ENCODE measurements at regions not wholly inside any gene's neighbourhood (a gene's known extent, or its start where the extent isn't known, plus 50 kb on each side); places are given as distances from the start of the nearest gene placed in this dataset.
"Not testable (repeated sequence)": the region's sequence is repeated elsewhere in the genome, so short reads cannot be mapped to it uniquely, and the experiment has no call there.

GRCh38 chr16:60013076-60013475 is 1279.0 kb upstream of the GOT2 start:
- DNase-seq (ENCODE audit: low read depth in 1 of 2, low spot score in 2 of 2), result no peak
- H3K4me1 ChIP-seq (replicated peaks), result no peaks in the 10 kb centered on the region
- H3K4me3 ChIP-seq, result no peak overlapping the region
- no peaks in the 10 kb centered on the region for H3K27me3 ChIP-seq (replicated peaks)
- H3K9me3 ChIP-seq (replicated peaks), result no peaks in the 10 kb centered on the region
- H3K36me3 ChIP-seq, result no peaks in the 10 kb centered on the region
- no peak overlapping the region for H3K27ac ChIP-seq

- Histone ChIP-seq H3K4me3 (no peak overlapping the region), H3K27me3 (replicated peaks) (no peaks in the 10 kb centered on the region), H3K27ac (no peak overlapping the region), H3K9me3 (replicated peaks) (no peaks in the 10 kb centered on the region; the same call in 1 of the 2 replicates), H3K36me3 (no peaks in the 10 kb centered on the region), H3K4me1 (replicated peaks) (no peaks in the 10 kb centered on the region)
- DNase-seq (ENCODE audit: low read depth in 1 of 2, low spot score in 2 of 2), result no peak
Observed at GRCh38 chr16:60001523-60001922, 1267.4 kb upstream of the GOT2 start.

DNA sequence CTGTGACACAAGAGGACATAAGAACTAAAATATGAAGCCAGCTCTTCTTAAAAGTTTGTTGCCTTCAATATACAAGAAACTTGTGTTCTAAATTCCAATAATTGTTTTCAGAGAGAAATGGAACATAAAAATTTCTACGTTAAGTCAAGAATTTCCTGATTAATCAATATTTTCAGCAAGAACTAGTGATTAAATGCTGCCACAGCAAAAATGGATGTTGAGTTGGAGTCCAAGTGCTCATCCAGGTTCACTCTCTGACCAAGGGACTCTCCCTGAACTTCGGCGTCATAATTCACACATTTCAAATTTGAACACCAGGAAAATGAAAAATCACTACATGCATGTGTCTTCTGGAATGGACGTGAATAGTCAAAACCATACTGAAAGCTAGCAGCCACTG is 1263.6 kb upstream of the GOT2 start:
- H3K4me3 ChIP-seq, result no peak overlapping the region
- no peaks in the 10 kb centered on the region; the same call in 1 of the 2 replicates for H3K9me3 ChIP-seq (replicated peaks)
- H3K4me1 ChIP-seq (replicated peaks), result no peaks in the 10 kb centered on the region
- no peak for DNase-seq (ENCODE audit: low read depth in 1 of 2, low spot score in 2 of 2)
- H3K27ac ChIP-seq, result no peak overlapping the region
- no peaks in the 10 kb centered on the region for H3K36me3 ChIP-seq
- no peaks in the 10 kb centered on the region for H3K27me3 ChIP-seq (replicated peaks)

DNA sequence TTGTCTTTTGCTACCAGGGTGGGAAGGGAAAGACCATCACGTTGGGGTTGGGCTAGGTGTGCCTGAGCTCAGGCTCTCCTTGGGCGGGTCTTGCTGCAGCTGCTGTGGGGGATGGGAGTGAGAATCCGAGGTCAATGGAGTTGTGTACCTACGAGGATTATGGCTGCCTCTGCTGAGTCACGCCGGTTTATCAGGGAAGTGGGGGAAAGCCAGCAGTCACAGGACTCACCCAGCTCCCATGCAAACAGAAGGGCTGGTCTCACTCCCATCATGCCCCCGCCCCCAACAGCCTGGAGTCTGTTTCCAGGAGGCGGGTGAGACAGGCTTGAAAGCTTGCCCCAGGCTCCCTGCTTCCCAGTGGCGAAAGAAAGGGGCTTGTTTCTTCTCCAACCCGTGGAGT is 1259.0 kb upstream of the GOT2 start:
- no peak for DNase-seq (ENCODE audit: low read depth in 1 of 2, low spot score in 2 of 2)
- no peak overlapping the region for H3K27ac ChIP-seq
- H3K4me3 ChIP-seq, result no peak overlapping the region

DNA sequence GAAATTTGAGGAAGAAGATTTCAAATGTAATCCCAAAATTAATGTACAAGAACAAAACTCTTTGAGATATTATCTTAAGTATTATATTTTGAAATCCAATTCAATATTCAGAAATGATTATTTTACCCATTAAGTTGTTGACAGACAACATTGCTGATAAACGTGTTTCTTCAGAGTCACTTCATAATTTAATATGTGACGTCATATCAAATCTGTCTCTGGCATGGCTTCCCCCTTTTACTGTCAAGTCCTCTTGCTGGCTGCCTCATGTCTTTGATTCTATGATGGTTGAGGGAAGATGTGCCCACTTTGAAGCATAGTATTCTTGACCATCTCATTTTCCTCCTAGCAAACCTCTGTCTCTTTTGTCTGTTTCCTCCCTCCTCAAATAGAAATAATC is 1257.1 kb upstream of the GOT2 start:
- H3K27ac ChIP-seq, result no peak overlapping the region
- H3K27me3 ChIP-seq (replicated peaks), result no peaks in the 10 kb centered on the region
- H3K4me1 ChIP-seq (replicated peaks), result no peaks in the 10 kb centered on the region
- peaks cover 5% of the 10 kb centered on the region; the same call in 1 of the 2 replicates for H3K9me3 ChIP-seq (replicated peaks)
- DNase-seq (ENCODE audit: low read depth in 1 of 2, low spot score in 2 of 2), result no peak
- no peaks in the 10 kb centered on the region for H3K36me3 ChIP-seq
- H3K4me3 ChIP-seq, result no peak overlapping the region

More for the DNA sequence above, 1259.0 kb upstream of the GOT2 start:
- no peaks in the 10 kb centered on the region for H3K27me3 ChIP-seq (replicated peaks)
- no peaks in the 10 kb centered on the region for H3K4me1 ChIP-seq (replicated peaks)
- no peaks in the 10 kb centered on the region for H3K36me3 ChIP-seq
- peaks cover 5% of the 10 kb centered on the region; the same call in 1 of the 2 replicates for H3K9me3 ChIP-seq (replicated peaks)

- H3K4me1 ChIP-seq (replicated peaks), result no peaks in the 10 kb centered on the region
- no peak overlapping the region for H3K27ac ChIP-seq
- H3K9me3 ChIP-seq (replicated peaks), result peaks cover 5% of the 10 kb centered on the region; the same call in 1 of the 2 replicates
- H3K4me3 ChIP-seq, result no peak overlapping the region
- no peaks in the 10 kb centered on the region for H3K36me3 ChIP-seq
- DNase-seq (ENCODE audit: low read depth in 1 of 2, low spot score in 2 of 2), result no peak
- H3K27me3 ChIP-seq (replicated peaks), result no peaks in the 10 kb centered on the region
Observed at GRCh38 chr16:59988591-59988990, 1254.5 kb upstream of the GOT2 start.

DNA sequence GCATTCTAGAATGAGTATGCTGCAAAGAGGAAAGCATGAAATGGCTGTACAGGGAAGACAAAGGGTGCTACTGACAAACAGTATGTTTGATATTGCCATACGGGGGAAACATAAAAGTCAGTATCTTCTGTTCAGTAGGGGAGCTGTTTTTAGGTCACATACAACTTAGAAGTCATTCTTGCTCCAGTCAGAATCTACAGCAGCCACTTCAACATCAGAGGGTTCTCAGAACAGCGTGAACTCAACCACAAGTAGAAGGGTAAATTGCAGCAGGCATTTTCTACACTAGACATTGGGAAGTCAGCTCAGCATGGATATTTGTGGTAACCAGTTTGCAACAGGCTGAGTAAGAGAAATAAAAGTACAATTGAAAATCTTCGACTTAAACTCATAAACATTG is 1241.8 kb upstream of the GOT2 start:
- H3K36me3 ChIP-seq, result no peaks in the 10 kb centered on the region
- no peak overlapping the region for H3K4me3 ChIP-seq
- H3K27me3 ChIP-seq (replicated peaks), result no peaks in the 10 kb centered on the region
- no peaks in the 10 kb centered on the region for H3K4me1 ChIP-seq (replicated peaks)
- H3K9me3 ChIP-seq (replicated peaks), result no peaks in the 10 kb centered on the region
- no peak overlapping the region for H3K27ac ChIP-seq
- DNase-seq (ENCODE audit: low read depth in 1 of 2, low spot score in 2 of 2), result no peak

DNA sequence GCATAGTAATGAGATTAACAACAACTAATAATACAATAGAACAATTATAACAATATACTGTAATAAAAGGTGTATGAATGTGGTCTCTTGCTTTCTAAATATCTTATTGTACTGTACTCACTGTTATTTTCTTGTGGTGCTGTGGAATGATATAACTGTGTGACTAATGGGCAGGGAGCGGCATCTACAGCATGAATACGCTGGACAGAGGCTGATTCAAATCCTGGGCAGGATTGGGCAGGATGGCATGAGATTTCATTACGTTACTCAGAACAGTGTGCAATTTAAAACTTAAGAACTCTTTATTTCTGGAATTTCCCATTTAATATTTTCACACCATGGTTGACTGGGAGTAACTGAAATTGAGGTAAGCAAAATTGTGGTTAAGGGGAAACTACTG is 1239.8 kb upstream of the GOT2 start:
- Histone ChIP-seq H3K9me3 (replicated peaks) (no peaks in the 10 kb centered on the region), H3K4me3 (no peak overlapping the region), H3K27me3 (replicated peaks) (no peaks in the 10 kb centered on the region), H3K36me3 (no peaks in the 10 kb centered on the region), H3K27ac (no peak overlapping the region), H3K4me1 (replicated peaks) (no peaks in the 10 kb centered on the region)
- DNase-seq (ENCODE audit: low read depth in 1 of 2, low spot score in 2 of 2), result no peak

DNA sequence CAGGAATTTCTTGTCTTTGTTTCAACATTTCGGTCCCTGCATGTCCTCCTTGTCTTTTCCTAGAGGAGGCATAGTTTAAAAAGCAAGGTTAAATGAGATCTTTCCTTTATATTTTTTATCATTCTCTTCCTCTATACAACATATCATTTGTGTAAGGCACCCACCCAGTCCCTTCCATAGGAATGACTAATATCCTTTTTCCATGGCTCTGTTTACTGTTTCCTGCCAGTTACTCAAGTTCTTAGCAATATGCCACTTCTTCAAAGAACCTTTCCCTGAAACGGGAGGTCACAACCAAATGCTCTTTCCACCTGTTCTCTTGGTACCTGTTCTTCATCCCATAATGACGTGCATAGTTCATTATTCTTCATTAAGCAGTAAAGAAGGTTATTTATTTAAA is 1237.1 kb upstream of the GOT2 start:
- no peak overlapping the region for H3K27ac ChIP-seq
- H3K4me3 ChIP-seq, result no peak overlapping the region
- no peak for DNase-seq (ENCODE audit: low read depth in 1 of 2, low spot score in 2 of 2)
- no peaks in the 10 kb centered on the region for H3K9me3 ChIP-seq (replicated peaks)
- H3K4me1 ChIP-seq (replicated peaks), result no peaks in the 10 kb centered on the region
- H3K36me3 ChIP-seq, result no peaks in the 10 kb centered on the region
- H3K27me3 ChIP-seq (replicated peaks), result no peaks in the 10 kb centered on the region

- H3K27ac ChIP-seq, result no peak overlapping the region
- no peaks in the 10 kb centered on the region for H3K4me1 ChIP-seq (replicated peaks)
- no peak for DNase-seq (ENCODE audit: low read depth in 1 of 2, low spot score in 2 of 2)
- no peaks in the 10 kb centered on the region for H3K27me3 ChIP-seq (replicated peaks)
- no peak overlapping the region for H3K4me3 ChIP-seq
- H3K36me3 ChIP-seq, result no peaks in the 10 kb centered on the region
- no peaks in the 10 kb centered on the region for H3K9me3 ChIP-seq (replicated peaks)
Observed at GRCh38 chr16:59964232-59964924, 1230.3 kb upstream of the GOT2 start.

DNA sequence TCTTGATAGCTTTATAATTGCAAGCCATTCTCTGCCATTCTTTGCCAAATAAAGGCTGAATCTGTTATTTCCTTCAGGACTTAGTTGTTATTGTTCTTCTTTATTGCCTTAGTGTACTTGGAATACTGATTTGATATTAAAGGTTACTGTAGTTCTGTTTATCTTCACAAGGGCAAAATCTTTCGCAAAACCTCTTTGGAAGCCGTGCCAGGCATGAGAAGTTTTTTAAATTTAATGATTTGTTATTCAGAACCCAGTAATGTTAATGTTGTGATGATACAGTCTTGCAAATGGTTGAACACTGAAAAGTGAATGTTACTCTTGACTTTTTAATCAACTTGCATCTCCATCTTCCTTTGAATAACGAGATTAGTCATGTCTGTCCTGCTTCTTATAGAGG is 1225.2 kb upstream of the GOT2 start:
- H3K27me3 ChIP-seq (replicated peaks), result no peaks in the 10 kb centered on the region
- H3K4me1 ChIP-seq (replicated peaks), result no peaks in the 10 kb centered on the region
- H3K36me3 ChIP-seq, result no peaks in the 10 kb centered on the region

GRCh38 chr16:59950431-59950830 is 1216.3 kb upstream of the GOT2 start:
- 0 out of 2 replicates have a peak, but pooled peaks cover 3% of the 10 kb centered on the region for H3K9me3 ChIP-seq (replicated peaks)
- H3K4me3 ChIP-seq, result no peak overlapping the region
- H3K4me1 ChIP-seq (replicated peaks), result no peaks in the 10 kb centered on the region
- H3K27ac ChIP-seq, result no peak overlapping the region
- H3K36me3 ChIP-seq, result no peaks in the 10 kb centered on the region
- H3K27me3 ChIP-seq (replicated peaks), result no peaks in the 10 kb centered on the region
- no peak for DNase-seq (ENCODE audit: low read depth in 1 of 2, low spot score in 2 of 2)

More for the DNA sequence above, 1225.2 kb upstream of the GOT2 start:
- Histone ChIP-seq H3K4me3 (no peak overlapping the region), H3K9me3 (replicated peaks) (no peaks in the 10 kb centered on the region), H3K27ac (no peak overlapping the region)
- DNase-seq (ENCODE audit: low read depth in 1 of 2, low spot score in 2 of 2), result no peak

DNA sequence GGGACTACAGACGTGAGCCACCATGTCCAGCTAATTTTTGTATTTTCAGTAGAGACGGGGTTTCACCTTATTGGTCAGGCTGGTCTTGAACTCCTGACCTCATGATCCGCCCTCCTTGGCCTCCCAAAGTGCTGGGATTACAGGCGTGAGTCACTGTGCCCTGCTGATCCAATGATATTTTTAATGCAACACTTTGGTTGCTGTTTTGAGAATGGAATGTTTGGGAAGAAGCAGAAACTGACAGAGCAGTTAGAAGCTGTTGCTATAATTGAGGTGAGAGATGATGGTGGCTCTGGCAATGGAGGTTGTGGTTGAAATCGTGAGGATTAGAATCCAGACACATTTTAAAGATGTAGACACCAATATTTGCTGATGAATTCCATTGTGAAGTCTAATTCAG is 1209.9 kb upstream of the GOT2 start:
- not testable (repeated sequence) for DNase-seq (ENCODE audit: low read depth in 1 of 2, low spot score in 2 of 2); H3K9me3 ChIP-seq (replicated peaks); H3K4me3 ChIP-seq; H3K4me1 ChIP-seq (replicated peaks); H3K27ac ChIP-seq; H3K27me3 ChIP-seq (replicated peaks); H3K36me3 ChIP-seq

GRCh38 chr16:59941594-59941993 is 1207.5 kb upstream of the GOT2 start:
- H3K27me3 ChIP-seq (replicated peaks), result no peaks in the 10 kb centered on the region
- H3K4me3 ChIP-seq, result no peak overlapping the region
- no peaks in the 10 kb centered on the region for H3K4me1 ChIP-seq (replicated peaks)
- H3K36me3 ChIP-seq, result no peaks in the 10 kb centered on the region
- no peak overlapping the region for H3K27ac ChIP-seq
- H3K9me3 ChIP-seq (replicated peaks), result no peaks in the 10 kb centered on the region; the same call in 1 of the 2 replicates
- DNase-seq (ENCODE audit: low read depth in 1 of 2, low spot score in 2 of 2), result no peak

DNA sequence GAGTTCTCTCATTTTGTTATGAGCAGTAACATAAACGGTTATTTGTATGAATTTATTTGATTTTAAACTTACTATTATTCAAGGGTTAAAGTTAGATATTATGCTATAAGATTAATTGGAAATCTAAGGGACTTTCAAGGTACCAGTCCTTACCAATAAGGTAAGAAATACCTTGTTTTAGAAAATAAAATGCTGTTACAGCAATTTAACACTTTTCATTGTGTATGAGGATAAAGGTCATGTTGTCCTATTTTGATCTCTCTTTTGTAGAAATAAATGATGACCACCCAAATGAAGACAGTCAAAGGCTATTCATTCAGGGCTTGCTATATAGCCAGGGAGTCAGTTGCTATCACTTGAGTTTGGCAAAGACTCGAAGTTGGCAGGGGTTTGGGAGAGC is 1185.9 kb upstream of the GOT2 start:
- no peak overlapping the region for H3K27ac ChIP-seq

More for the DNA sequence above, 1185.9 kb upstream of the GOT2 start:
- Histone ChIP-seq H3K4me1 (replicated peaks) (no peaks in the 10 kb centered on the region), H3K27me3 (replicated peaks) (no peaks in the 10 kb centered on the region), H3K36me3 (no peaks in the 10 kb centered on the region), H3K9me3 (replicated peaks) (no peaks in the 10 kb centered on the region), H3K4me3 (no peak overlapping the region)
- DNase-seq (ENCODE audit: low read depth in 1 of 2, low spot score in 2 of 2), result no peak

Data from SJSA1 (cell line).